Motor neuron (in vitro differentiated cells): ENCODE measurements at regions not wholly inside any gene's neighbourhood (a gene's known extent, or its start where the extent isn't known, plus 50 kb on each side); places are given as distances from the start of the nearest gene placed in this dataset.

ENCODE experiments used
- ATAC-seq, 8 experiments: fragments of 200-7000 bp; cut with Tn5 transposase; replicated peaks in 6 of 8; 2 replicates each; pipeline ENCODE4 v1.8.0; 2021; ENCODE audit warnings: mild to moderate bottlenecking in 8 of 8, moderate library complexity in 8 of 8
- H3K27ac ChIP-seq, 2 donors: fragments of 250-450 bp; sonication (Bioruptor Pico); 2 replicates each; pipeline ENCODE4 v1.9.0; 2021; ENCODE audit warnings: antibody characterized with exemption in 2 of 2, mild to moderate bottlenecking in 2 of 2, moderate library complexity in 1 of 2
- H3K4me1 ChIP-seq, 2 donors: fragments of 250-450 bp; sonication (Bioruptor Pico); replicated peaks in 1 of 2; 2 replicates each; pipeline ENCODE4 v1.6.1; 2021; ENCODE audit warnings: antibody characterized with exemption in 2 of 2, mild to moderate bottlenecking in 2 of 2, moderate library complexity in 1 of 2
- H3K4me3 ChIP-seq, 5 donors: fragments of 250-450 bp; sonication (Bioruptor Pico); 2 replicates each; pipeline ENCODE4 v1.9.0; 2021; ENCODE audit warnings: antibody characterized with exemption in 5 of 5, mild to moderate bottlenecking in 5 of 5, moderate library complexity in 4 of 5
- WGBS, 10 experiments: fragments of 450-650 bp; shearing (Covaris generic); methylation state at CpG; one replicate each; pipeline ENCODE4 v1.0.0; 2022; 5-methylcytosine and 5-hydroxymethylcytosine counted together
- in situ Hi-C, 9 experiments: fragments of 400-800 bp; cut with MboI; loops; one replicate each; pipeline ENCODE4 v1.15.0; 2021; ENCODE audit warnings: low sequenced_read_pairs in 9 of 9, low pct_unique_long_range_greater_than_20kb in 2 of 9; ENCODE audit not compliant: unreplicated experiment in 9 of 9

- no peak for ATAC-seq
- Histone ChIP-seq H3K27ac (no peak overlapping the region), H3K4me1 (peaks cover 0 to 5% of the 10 kb centered on the region in 2 donors), H3K4me3 (no peak overlapping the region)
- 60 to 100% (median 97%) methylated on average over 1 to 6 of the region's 9 CpGs; no CpG with 5 or more reads in 1 of the 10 experiments for WGBS, 10 experiments
- in situ Hi-C loops, result no loop called here
These were observed 105.7 kb downstream of the PLEKHG1 start for GRCh38 chr6:150705392-150705791.

- Histone ChIP-seq H3K27ac (no peak overlapping the region), H3K4me3 (no peak overlapping the region), H3K4me1 (peaks cover 33 to 36% of the 10 kb centered on the region in 2 donors)
- 17 to 100% (median 81%) methylated on average over 1 to 5 of the region's 6 CpGs; no CpG with 5 or more reads in 2 of the 10 experiments for WGBS, 10 experiments
- ATAC-seq, result peak in 1 of 8 experiments; percentile 23
- in situ Hi-C loops, result no loop called here
These were observed 110.6 kb downstream of the PLEKHG1 start for GRCh38 chr6:150710236-150710635.

- ATAC-seq, result no peak
- Histone ChIP-seq H3K4me3 (no peak overlapping the region), H3K27ac (no peak overlapping the region), H3K4me1 (peaks cover 35 to 36% of the 10 kb centered on the region in 2 donors)
- WGBS, 10 experiments, result 72 to 100% (median 86%) methylated on average over 1 to 2 of the region's 4 CpGs; no CpG with 5 or more reads in 5 of the 10 experiments
- in situ Hi-C loops, result no loop called here
These were observed 111.4 kb downstream of the PLEKHG1 start for GRCh38 chr6:150711061-150711460.

GRCh38 chr6:150711584-150712504, 112.2 kb downstream of the PLEKHG1 start:
- in situ Hi-C loops, result no loop called here
- peak in 3 of 8 experiments; percentile 48 to 70 (median 65) for ATAC-seq
- WGBS, 10 experiments, result 61 to 100% (median 87%) methylated on average over 1 to 8 of the region's 8 CpGs; no CpG with 5 or more reads in 1 of the 10 experiments
- peaks cover 36 to 43% of the 10 kb centered on the region in 2 donors for H3K4me1 ChIP-seq
- peak overlapping the region in 1 of 2 donors; percentile 72 for H3K27ac ChIP-seq
- H3K4me3 ChIP-seq, result no peak overlapping the region

GRCh38 chr6:150712505-150713252, 113.0 kb downstream of the PLEKHG1 start:
- H3K4me3 ChIP-seq, result no peak overlapping the region
- in situ Hi-C loops, result no loop called here
- no peak for ATAC-seq
- H3K4me1 ChIP-seq, result peaks cover 36 to 45% of the 10 kb centered on the region in 2 donors
- WGBS, 10 experiments, result 50 to 100% (median 76%) methylated on average over 1 to 7 of the region's 7 CpGs
- peak overlapping the region in 1 of 2 donors; percentile 46 for H3K27ac ChIP-seq

- in situ Hi-C loops, result no loop called here
- ATAC-seq, result peak in 5 of 8 experiments; percentile 23 to 78 (median 71)
- Histone ChIP-seq H3K4me1 (peaks cover 37 to 46% of the 10 kb centered on the region in 2 donors), H3K4me3 (no peak overlapping the region), H3K27ac (peak overlapping the region; percentile 26 to 38)
- WGBS, 10 experiments, result 0 to 83% (median 41%) methylated on average over 1 to 2 of the region's 2 CpGs; no CpG with 5 or more reads in 2 of the 10 experiments
These were observed 113.8 kb downstream of the PLEKHG1 start for GRCh38 chr6:150713487-150713886.

- no peak overlapping the region for H3K27ac ChIP-seq
These were observed 114.2 kb downstream of the PLEKHG1 start for GRCh38 chr6:150713931-150714330.

GRCh38 chr6:150715133-150715532, 115.4 kb downstream of the PLEKHG1 start:
- Histone ChIP-seq H3K27ac (no peak overlapping the region), H3K4me3 (no peak overlapping the region), H3K4me1 (peaks cover 53 to 63% of the 10 kb centered on the region in 2 donors)
- ATAC-seq, result peak in 4 of 8 experiments; percentile 33 to 69 (median 50)
- in situ Hi-C loops, result no loop called here
- WGBS, 10 experiments, result 58 to 96% (median 74%) methylated on average over 2 to 7 of the region's 7 CpGs; no CpG with 5 or more reads in 1 of the 10 experiments

More at GRCh38 chr6:150713931-150714330, 114.2 kb downstream of the PLEKHG1 start:
- Histone ChIP-seq H3K4me1 (peaks cover 41 to 51% of the 10 kb centered on the region in 2 donors), H3K4me3 (no peak overlapping the region)
- in situ Hi-C loops, result no loop called here
- peak in 4 of 8 experiments; percentile 38 to 51 (median 46) for ATAC-seq
- 14 to 75% (median 35%) methylated on average over 1 to 3 of the region's 3 CpGs; no CpG with 5 or more reads in 2 of the 10 experiments for WGBS, 10 experiments

- 74 to 100% (median 92%) methylated on average over 1 to 6 of the region's 8 CpGs; no CpG with 5 or more reads in 3 of the 10 experiments for WGBS, 10 experiments
- Histone ChIP-seq H3K27ac (no peak overlapping the region), H3K4me1 (peaks cover 59 to 70% of the 10 kb centered on the region in 2 donors), H3K4me3 (no peak overlapping the region)
- in situ Hi-C loops, result no loop called here
- no peak for ATAC-seq
These were observed 117.7 kb downstream of the PLEKHG1 start for GRCh38 chr6:150717419-150717818.

- no peak overlapping the region for H3K4me3 ChIP-seq
- peaks cover 58 to 70% of the 10 kb centered on the region in 2 donors for H3K4me1 ChIP-seq
- peak overlapping the region; percentile 47 to 67 for H3K27ac ChIP-seq
- ATAC-seq, result peak in 6 of 8 experiments; percentile 14 to 40 (median 32)
- in situ Hi-C loops, result no loop called here
- WGBS, 10 experiments, result 23 to 77% (median 59%) methylated on average over 3 to 7 of the region's 7 CpGs
These were observed 119.5 kb downstream of the PLEKHG1 start for GRCh38 chr6:150719099-150719766.

GRCh38 chr6:150719831-150720230, 120.1 kb downstream of the PLEKHG1 start:
- H3K27ac ChIP-seq, result peak overlapping the region; percentile 67 to 92
- no peak overlapping the region for H3K4me3 ChIP-seq
- H3K4me1 ChIP-seq, result peaks cover 52 to 64% of the 10 kb centered on the region in 2 donors
- WGBS, 10 experiments, result 0 to 80% (median 42%) methylated on average over 1 of the region's 1 CpG; no CpG with 5 or more reads in 5 of the 10 experiments
- ATAC-seq, result peak in 1 of 8 experiments; percentile 48
- in situ Hi-C loops, result no loop called here

GRCh38 chr6:150720774-150721233, 121.1 kb downstream of the PLEKHG1 start:
- peak; percentile 51 to 91 (median 88) for ATAC-seq
- peak overlapping the region; percentile 86 to 92 for H3K27ac ChIP-seq
- in situ Hi-C loops, result no loop called here

More at GRCh38 chr6:150720774-150721233, 121.1 kb downstream of the PLEKHG1 start:
- Histone ChIP-seq H3K4me3 (peak overlapping the region; percentile 30 to 41 (median 34)), H3K4me1 (peaks cover 50 to 61% of the 10 kb centered on the region in 2 donors)
- WGBS, 10 experiments, result 0 to 83% (median 17%) methylated on average over 1 to 5 of the region's 5 CpGs; no CpG with 5 or more reads in 1 of the 10 experiments
